HepG2 (cell line): ENCODE measurements at regions not wholly inside any gene's neighbourhood (a gene's known extent, or its start where the extent isn't known, plus 50 kb on each side); places are given as distances from the start of the nearest gene placed in this dataset.

Source experiments
- ETV6 ChIP-seq: sonication (generic); formaldehyde crosslinking; conservative IDR thresholded peaks from 2 replicates; pipeline ENCODE4 v1.4.0; 2020; ENCODE audit warnings: missing genetic modification reagents
- GTF2F1 ChIP-seq: fragments of 150-350 bp; IDR thresholded peaks from 2 replicates; pipeline ENCODE4 v1.6.1; 2014; ENCODE audit warnings: low read length
- HMGXB4 ChIP-seq, 2 experiments: sonication (generic) in 1 of 2; formaldehyde crosslinking in 1 of 2; IDR thresholded peaks; 2 replicates each; pipeline versions ENCODE4 v1.4.0 to v1.6.1; 2018 to 2020; ENCODE audit warnings: missing genetic modification reagents in 2 of 2, borderline replicate concordance in 1 of 2, low read depth in 1 of 2, mild to moderate bottlenecking in 1 of 2, missing biosample characterization in 1 of 2
- NAIF1 ChIP-seq: sonication (generic); formaldehyde crosslinking; IDR thresholded peaks from 2 replicates; pipeline ENCODE4 v1.5.0; 2020; ENCODE audit warnings: mild to moderate bottlenecking, missing genetic modification reagents, borderline replicate concordance
- NCOA1 ChIP-seq: sonication (generic); formaldehyde crosslinking; IDR thresholded peaks from 2 replicates; pipeline ENCODE4 v1.9.0; 2021; ENCODE audit warnings: missing genetic modification reagents
- PBX2 ChIP-seq: IDR thresholded peaks from 2 replicates; pipeline ENCODE4 v1.6.1; 2016; ENCODE audit warnings: control low read depth
- PCBP1 ChIP-seq: fragments of 200-400 bp; formaldehyde crosslinking; IDR thresholded peaks from 2 replicates; pipeline ENCODE4 v1.6.1; 2017; ENCODE audit warnings: mild to moderate bottlenecking, low read depth, low read length, borderline replicate concordance
- PHB2 ChIP-seq: fragments of 450-650 bp; IDR thresholded peaks from 2 replicates; pipeline ENCODE4 v1.6.1; 2018; ENCODE audit not compliant: partially characterized antibody
- POLR2AphosphoS2 ChIP-seq: IDR thresholded peaks from 2 replicates; pipeline ENCODE4 v1.6.1; 2011; ENCODE audit warnings: low read depth, low read length, improper control_type of control experiment
- RBFOX2 ChIP-seq: fragments of 200-400 bp; formaldehyde crosslinking; IDR thresholded peaks from 2 replicates; pipeline ENCODE4 v1.6.1; 2017; ENCODE audit warnings: low read depth, mild to moderate bottlenecking, low read length
- RXRB ChIP-seq: IDR thresholded peaks from 2 replicates; pipeline ENCODE4 v1.6.1; 2016; ENCODE audit warnings: borderline replicate concordance, missing genetic modification reagents, missing compliant biosample characterization
- ZBTB42 ChIP-seq: sonication (generic); formaldehyde crosslinking; IDR thresholded peaks from 2 replicates; pipeline ENCODE4 v1.5.0; 2020; ENCODE audit warnings: mild to moderate bottlenecking, missing genetic modification reagents
- ZBTB7B ChIP-seq: sonication (generic); formaldehyde crosslinking; IDR thresholded peaks from 2 replicates; pipeline ENCODE4 v1.4.0; 2020; ENCODE audit warnings: missing genetic modification reagents
- ZC3H13 ChIP-seq: sonication (generic); formaldehyde crosslinking; IDR thresholded peaks from 2 replicates; pipeline ENCODE4 v1.8.1; 2023; ENCODE audit warnings: mild to moderate bottlenecking, missing genetic modification reagents, moderate library complexity
- ZFP41 ChIP-seq: sonication (generic); formaldehyde crosslinking; IDR thresholded peaks from 2 replicates; pipeline ENCODE4 v1.4.0; 2020; ENCODE audit warnings: mild to moderate bottlenecking, missing genetic modification reagents, borderline replicate concordance
- ZNF383 ChIP-seq: sonication (generic); formaldehyde crosslinking; IDR thresholded peaks from 2 replicates; pipeline ENCODE4 v1.4.0; 2020; ENCODE audit warnings: missing genetic modification reagents, mild to moderate bottlenecking, borderline replicate concordance
- ZNF451 ChIP-seq: sonication (generic); formaldehyde crosslinking; IDR thresholded peaks from 2 replicates; pipeline ENCODE4 v1.5.0; 2020; ENCODE audit warnings: mild to moderate bottlenecking, missing genetic modification reagents
- ZNF501 ChIP-seq: sonication (generic); formaldehyde crosslinking; IDR thresholded peaks from 2 replicates; pipeline ENCODE4 v1.5.1; 2020; ENCODE audit warnings: mild to moderate bottlenecking, moderate library complexity, missing genetic modification reagents
- ZNF530 ChIP-seq: sonication (generic); formaldehyde crosslinking; IDR thresholded peaks from 2 replicates; pipeline ENCODE4 v1.5.0; 2020; ENCODE audit warnings: low read depth, mild to moderate bottlenecking, missing genetic modification reagents
- ZNF558 ChIP-seq: sonication (generic); formaldehyde crosslinking; IDR thresholded peaks from 2 replicates; pipeline ENCODE4 v1.9.0; 2022; ENCODE audit warnings: mild to moderate bottlenecking, missing genetic modification reagents, borderline replicate concordance
- ZNF646 ChIP-seq: sonication (generic); formaldehyde crosslinking; IDR thresholded peaks from 2 replicates; pipeline ENCODE4 v1.9.0; 2021; ENCODE audit warnings: mild to moderate bottlenecking, missing genetic modification reagents
- ZSCAN21 ChIP-seq: sonication (generic); formaldehyde crosslinking; IDR thresholded peaks from 2 replicates; pipeline ENCODE4 v1.8.0; 2022; ENCODE audit warnings: mild to moderate bottlenecking, missing genetic modification reagents, moderate library complexity, borderline replicate concordance
- TF ChIP-seq, protein P1 (sequence below): sonication (generic); formaldehyde crosslinking; IDR thresholded peaks from 2 replicates; pipeline ENCODE4 v1.8.1; 2023; ENCODE audit warnings: mild to moderate bottlenecking, missing genetic modification reagents, borderline replicate concordance

GRCh38 chr6:134529921-134530320 lies 212.0 kb upstream of the SGK1 start (continued):
- no peak for TF ChIP-seq ZNF646 (CRISPR knock-in tag)
- TF ChIP-seq ZBTB42 (CRISPR knock-in tag): no peak
- no peak for TF ChIP-seq GTF2F1
- TF ChIP-seq ETV6: no peak
- no peak for TF ChIP-seq ZNF451 (CRISPR knock-in tag)
- no peak for TF ChIP-seq ZFP41 (CRISPR knock-in tag)
- no peak for TF ChIP-seq ZNF530
- no peak for TF ChIP-seq POLR2AphosphoS2
- TF ChIP-seq, protein P1, sequence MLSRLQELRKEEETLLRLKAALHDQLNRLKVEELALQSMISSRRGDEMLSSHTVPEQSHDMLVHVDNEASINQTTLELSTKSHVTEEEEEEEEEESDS: no peak
- no peak for TF ChIP-seq ZNF501
- no peak for TF ChIP-seq ZNF558 (CRISPR knock-in tag)
- TF ChIP-seq PCBP1: no peak
- no peak for TF ChIP-seq ZC3H13 (CRISPR knock-in tag)
- no peak for TF ChIP-seq ZNF383 (CRISPR knock-in tag)
- TF ChIP-seq HMGXB4 (CRISPR knock-in tag; IDR thresholded peaks at IDR 0.05; ENCODE audit: borderline replicate concordance in 1 of 2, low read depth in 1 of 2): no peak
- no peak for TF ChIP-seq PBX2 (CRISPR knock-in tag)
- TF ChIP-seq NAIF1: no peak
- 0 out of 2 replicates have a peak, but pooled peaks have one; percentile 37 for TF ChIP-seq ZSCAN21 (CRISPR knock-in tag)
- peak; percentile 94 for TF ChIP-seq RXRB (CRISPR knock-in tag)
- TF ChIP-seq RBFOX2: no peak
- no peak for TF ChIP-seq ZBTB7B
- TF ChIP-seq PHB2: no peak
- TF ChIP-seq NCOA1 (CRISPR knock-in tag): no peak
